AG09309 (cell line): ENCODE measurements at regions not wholly inside any gene's neighbourhood (a gene's known extent, or its start where the extent isn't known, plus 50 kb on each side); places are given as distances from the start of the nearest gene placed in this dataset.

Experiments used
- DNase-seq: peaks from one replicate; pipeline ENCODE4 v3.0.0-alpha.2; 2010; ENCODE audit warnings: low read depth
- H3K4me3 ChIP-seq: 2 replicates; pipeline ENCODE4 v1.5.1; 2011; ENCODE audit warnings: mild to moderate bottlenecking, low read depth, low read length, moderate library complexity; ENCODE audit not compliant: control insufficient read depth
- CTCF ChIP-seq: IDR thresholded peaks from 2 replicates; pipeline ENCODE4 v1.5.1; 2011; ENCODE audit warnings: mild to moderate bottlenecking, low read depth, low read length, inconsistent platforms; ENCODE audit not compliant: insufficient read depth, control insufficient read depth; ENCODE audit errors: missing control alignments

GRCh38 chr4:116362583-116362982 is 722.8 kb downstream of the TRAM1L1 start:
- no peak for TF ChIP-seq CTCF
- no peak for DNase-seq

GRCh38 chr4:116361790-116362189 is 723.6 kb downstream of the TRAM1L1 start:
- no peak for TF ChIP-seq CTCF

More at GRCh38 chr4:116362583-116362982, 722.8 kb downstream of the TRAM1L1 start:
- H3K4me3 ChIP-seq = no peak overlapping the region

GRCh38 chr4:116358633-116359222 is 726.6 kb downstream of the TRAM1L1 start:
- no peak overlapping the region for H3K4me3 ChIP-seq
- peak; percentile 36 for TF ChIP-seq CTCF

More at GRCh38 chr4:116361790-116362189, 723.6 kb downstream of the TRAM1L1 start:
- DNase-seq = no peak
- H3K4me3 ChIP-seq = no peak overlapping the region

GRCh38 chr4:116357758-116358157 is 727.6 kb downstream of the TRAM1L1 start:
- no peak overlapping the region for H3K4me3 ChIP-seq
- no peak for TF ChIP-seq CTCF
- DNase-seq = no peak

More at GRCh38 chr4:116358633-116359222, 726.6 kb downstream of the TRAM1L1 start:
- DNase-seq = peak; percentile 17

GRCh38 chr4:116346750-116347149 is 738.6 kb downstream of the TRAM1L1 start:
- no peak for TF ChIP-seq CTCF

GRCh38 chr4:116343809-116344208 is 741.6 kb downstream of the TRAM1L1 start:
- no peak for DNase-seq
- no peak for TF ChIP-seq CTCF
- no peak overlapping the region for H3K4me3 ChIP-seq

More at GRCh38 chr4:116346750-116347149, 738.6 kb downstream of the TRAM1L1 start:
- no peak for DNase-seq
- H3K4me3 ChIP-seq = no peak overlapping the region
